Neural crest cell (in vitro differentiated cells): ENCODE measurements at regions not wholly inside any gene's neighbourhood (a gene's known extent, or its start where the extent isn't known, plus 50 kb on each side); places are given as distances from the start of the nearest gene placed in this dataset.
A peak's percentile ranks its signal among the peaks of the same experiment; 100 is the strongest.

Source experiments
- DNase-seq: peaks from one replicate; pipeline ENCODE4 v3.0.0; 2021; ENCODE audit warnings: low read depth, mixed read lengths, low spot score
- H3K27ac Mint-ChIP-seq: one replicate; pipeline ENCODE4 v1.8.0; 2021; ENCODE audit warnings: mild to moderate bottlenecking, mixed read lengths; ENCODE audit not compliant: unreplicated experiment
- H3K27me3 Mint-ChIP-seq: 2 replicates; pipeline ENCODE4 v1.8.0; 2021; ENCODE audit warnings: low read depth, mild to moderate bottlenecking, mixed read lengths
- H3K36me3 Mint-ChIP-seq: 2 replicates; pipeline ENCODE4 v1.8.0; 2021; ENCODE audit warnings: low read depth, mild to moderate bottlenecking, mixed read lengths
- H3K4me1 Mint-ChIP-seq: 2 replicates; pipeline ENCODE4 v1.8.0; 2021; ENCODE audit warnings: mixed read lengths
- H3K4me3 Mint-ChIP-seq: one replicate; pipeline ENCODE4 v1.8.0; 2021; ENCODE audit warnings: mild to moderate bottlenecking, mixed read lengths
- H3K9me3 Mint-ChIP-seq: 2 replicates; pipeline ENCODE4 v1.8.0; 2021; ENCODE audit warnings: mixed read lengths
- CTCF ChIP-seq: fragments of 200-600 bp; sonication (generic); conservative IDR thresholded peaks from 2 replicates; pipeline ENCODE4 v1.5.0; 2021; ENCODE audit warnings: antibody characterized with exemption, mild to moderate bottlenecking

- Mint-ChIP-seq H3K4me3 (no peak overlapping the region), H3K36me3 (no peaks in the 10 kb centered on the region), H3K27me3 (no peaks in the 10 kb centered on the region), H3K4me1 (peaks cover 58% of the 10 kb centered on the region), H3K9me3 (no peaks in the 10 kb centered on the region), H3K27ac (no peak overlapping the region)
- no peak for DNase-seq
- TF ChIP-seq CTCF, result no peak
These were observed 180.5 kb downstream of the ZFP36L2 start for GRCh38 chr2:43045866-43046265.

- no peak for TF ChIP-seq CTCF
- no peak overlapping the region for H3K4me3 Mint-ChIP-seq
- no peaks in the 10 kb centered on the region for H3K9me3 Mint-ChIP-seq
- peaks cover 60% of the 10 kb centered on the region for H3K4me1 Mint-ChIP-seq
- H3K27ac Mint-ChIP-seq, result peak overlapping the region; percentile 75
- H3K27me3 Mint-ChIP-seq, result no peaks in the 10 kb centered on the region
- H3K36me3 Mint-ChIP-seq, result no peaks in the 10 kb centered on the region
- no peak for DNase-seq
These were observed 182.2 kb downstream of the ZFP36L2 start for GRCh38 chr2:43044093-43044681.

DNA sequence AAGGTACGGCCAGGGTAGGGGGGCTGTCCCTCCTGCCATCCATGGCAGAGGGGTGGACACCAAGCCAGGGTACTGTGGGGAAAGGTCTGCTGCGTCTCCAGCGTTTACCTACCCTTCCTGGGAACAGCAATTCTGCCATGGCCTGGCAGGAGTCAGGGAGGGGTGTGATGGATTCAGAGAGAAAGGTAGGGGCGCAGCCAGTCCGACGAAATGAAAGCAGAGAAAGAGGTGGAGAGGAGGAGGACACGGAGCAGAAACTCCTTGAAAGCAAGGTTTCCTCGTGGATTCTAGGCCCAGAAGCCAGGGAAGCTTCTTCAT is 182.9 kb downstream of the ZFP36L2 start:
- no peaks in the 10 kb centered on the region for H3K9me3 Mint-ChIP-seq
- DNase-seq, result no peak
- H3K27me3 Mint-ChIP-seq, result no peaks in the 10 kb centered on the region
- H3K36me3 Mint-ChIP-seq, result no peaks in the 10 kb centered on the region
- H3K4me3 Mint-ChIP-seq, result no peak overlapping the region
- peak overlapping the region; percentile 75 for H3K27ac Mint-ChIP-seq
- no peak for TF ChIP-seq CTCF
- H3K4me1 Mint-ChIP-seq, result peaks cover 55% of the 10 kb centered on the region

DNA sequence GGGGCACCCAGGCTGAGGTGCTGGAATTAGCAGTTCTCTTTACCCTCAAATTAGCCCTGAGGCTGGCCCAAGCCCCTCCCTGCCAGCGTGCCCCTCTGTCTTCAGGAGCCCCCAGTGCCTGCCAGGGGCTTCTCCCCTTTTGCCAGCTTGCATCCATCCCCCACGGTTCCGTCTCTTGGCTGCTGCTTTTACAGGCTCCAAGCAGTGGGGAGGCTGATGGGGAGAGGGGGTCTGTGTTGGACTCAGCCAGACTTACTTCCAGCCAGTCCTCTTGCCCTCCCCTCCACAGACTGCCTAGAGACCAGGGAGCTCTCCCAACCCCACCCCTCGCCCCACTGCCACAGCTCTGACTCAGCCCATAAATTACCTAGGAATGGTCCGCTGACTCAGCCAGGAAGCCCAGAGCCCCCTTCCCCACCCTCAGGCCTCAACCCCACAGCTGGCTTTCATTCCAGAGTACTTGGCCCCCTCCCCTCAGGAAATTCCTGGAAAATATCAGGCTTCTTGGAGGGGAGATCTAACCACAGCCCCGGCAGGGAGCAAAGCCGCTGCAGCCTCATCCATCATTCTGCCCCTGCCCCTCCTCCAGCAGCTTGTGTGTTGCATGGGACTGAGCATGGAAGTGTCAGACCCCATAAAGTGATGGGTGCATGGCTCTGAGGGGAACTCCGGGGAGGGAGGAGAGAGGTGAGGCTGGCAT is 184.6 kb downstream of the ZFP36L2 start:
- peaks cover 51% of the 10 kb centered on the region for H3K4me1 Mint-ChIP-seq
- DNase-seq, result no peak

GRCh38 chr2:43041173-43041591 is 185.2 kb downstream of the ZFP36L2 start:
- Mint-ChIP-seq H3K27ac (no peak overlapping the region), H3K27me3 (no peaks in the 10 kb centered on the region), H3K9me3 (no peaks in the 10 kb centered on the region), H3K4me3 (no peak overlapping the region), H3K4me1 (peaks cover 44% of the 10 kb centered on the region), H3K36me3 (no peaks in the 10 kb centered on the region)
- DNase-seq, result no peak
- no peak for TF ChIP-seq CTCF

More for the DNA sequence above, 184.6 kb downstream of the ZFP36L2 start:
- TF ChIP-seq CTCF, result no peak
- Mint-ChIP-seq H3K4me3 (no peak overlapping the region), H3K27ac (peak overlapping the region; percentile 82), H3K27me3 (no peaks in the 10 kb centered on the region), H3K36me3 (no peaks in the 10 kb centered on the region), H3K9me3 (no peaks in the 10 kb centered on the region)
